Liver (tissue), 3 donors: ENCODE measurements at regions not wholly inside any gene's neighbourhood (a gene's known extent, or its start where the extent isn't known, plus 50 kb on each side); places are given as distances from the start of the nearest gene placed in this dataset.

Experiments
- ATF3 ChIP-seq: IDR thresholded peaks from 2 replicates; pipeline ENCODE4 v1.6.1; 2016; ENCODE audit warnings: antibody characterized with exemption
- CTCF ChIP-seq: fragments of 150-350 bp; IDR thresholded peaks from 2 replicates; pipeline ENCODE4 v1.5.1; 2017; ENCODE audit warnings: improper control_type of control experiment, low read depth, low read length; ENCODE audit not compliant: missing input control
- JUND ChIP-seq, 2 donors: IDR thresholded peaks; 2 replicates each; pipeline ENCODE4 v1.6.1; 2016; ENCODE audit warnings: antibody characterized with exemption in 2 of 2
- MAX ChIP-seq: IDR thresholded peaks from 2 replicates; pipeline ENCODE4 v1.6.1; 2016; ENCODE audit warnings: antibody characterized with exemption
- RAD21 ChIP-seq, 2 donors: IDR thresholded peaks; 2 replicates each; pipeline ENCODE4 v1.6.1; 2016; ENCODE audit warnings: antibody characterized with exemption in 2 of 2, mild to moderate bottlenecking in 2 of 2
- REST ChIP-seq: IDR thresholded peaks from 2 replicates; pipeline ENCODE4 v1.6.1; 2016; ENCODE audit warnings: antibody characterized with exemption, mild to moderate bottlenecking
- RXRA ChIP-seq, 2 donors: IDR thresholded peaks; 2 replicates each; pipeline ENCODE4 v1.6.1; 2017 to 2018; ENCODE audit warnings: antibody characterized with exemption in 2 of 2, mild to moderate bottlenecking in 1 of 2
- TAF1 ChIP-seq: conservative IDR thresholded peaks from 2 replicates; pipeline ENCODE4 v1.6.1; 2016; ENCODE audit warnings: antibody characterized with exemption, mild to moderate bottlenecking
- donor health status: healthy.
- donor health status: healthy.

GRCh38 chr21:15614766-15615165, 115.0 kb upstream of the USP25 start:
- no peak for TF ChIP-seq MAX
- TF ChIP-seq CTCF, result no peak
- TF ChIP-seq RAD21 (IDR thresholded peaks at IDR 0.05), result no peak
- TF ChIP-seq REST, result no peak
- no peak for TF ChIP-seq JUND (IDR thresholded peaks at IDR 0.05)
- TF ChIP-seq RXRA (IDR thresholded peaks at IDR 0.05), result no peak
- no peak for TF ChIP-seq TAF1
- no peak for TF ChIP-seq ATF3
